Endothelial cell of umbilical vein (primary cell): ENCODE measurements at regions not wholly inside any gene's neighbourhood (a gene's known extent, or its start where the extent isn't known, plus 50 kb on each side); places are given as distances from the start of the nearest gene placed in this dataset.

Experiments
- BruUV-seq: library from RNA; stranded (reverse); fragments of 400-500 nt; replicated peaks from 2 replicates; lab custom pipeline; 2021; lab: Mats Ljungman, UMichigan
- CTCF ChIA-PET: fragments of 300-600, 350-600 bp; sonication (Branson Sonifier 250); formaldehyde crosslinking; loops from one replicate; lab custom pipeline; 2021; ENCODE audit warnings: antibody characterized with exemption, inconsistent platforms; lab: Charles Lee
- POLR2A ChIA-PET: fragments of 300-600, 350-600 bp; sonication (Branson Sonifier 250); formaldehyde crosslinking; loops from one replicate; lab custom pipeline; 2021; ENCODE audit warnings: antibody characterized with exemption, inconsistent platforms; lab: Charles Lee
- DNase-seq: peaks from one replicate; pipeline ENCODE4 v3.0.0-alpha.2; 2011; ENCODE audit warnings: low read depth, low spot score
- FAIRE-seq: peaks from 2 replicates; lab custom pipeline; 2011; peaks lifted over from hg19 to GRCh38; lab: Jason Lieb, UNC
- H2AFZ ChIP-seq: 2 replicates; pipeline ENCODE4 v1.6.0; 2012; ENCODE audit warnings: low read depth, low read length, control low read depth, inconsistent platforms
- H3K27ac ChIP-seq: 2 replicates; pipeline ENCODE4 v1.5.1; 2011; ENCODE audit warnings: low read depth, mild to moderate bottlenecking, control low read depth, low read length, moderate library complexity; ENCODE audit not compliant: insufficient read depth
- H3K27me3 ChIP-seq, 2 experiments: 2 replicates each; pipeline versions ENCODE4 v1.6.0 to v1.6.1; 2011; ENCODE audit warnings: low read length in 2 of 2, mixed read lengths in 1 of 2; ENCODE audit not compliant: control insufficient read depth in 2 of 2, insufficient read depth in 2 of 2
- H3K36me3 ChIP-seq, 2 experiments: 2 replicates in 1 of 2; 3 replicates in 1 of 2; pipeline ENCODE4 v1.5.1; 2011; ENCODE audit warnings: low read length in 2 of 2, mild to moderate bottlenecking in 1 of 2, moderate library complexity in 1 of 2; ENCODE audit not compliant: control insufficient read depth in 2 of 2, insufficient read depth in 2 of 2; ENCODE audit errors: extremely low read depth in 1 of 2
- H3K4me1 ChIP-seq: 3 replicates; pipeline ENCODE4 v1.5.1; 2011; ENCODE audit warnings: mild to moderate bottlenecking, low read length; ENCODE audit not compliant: control insufficient read depth, insufficient read depth; ENCODE audit errors: extremely low read depth
- H3K4me2 ChIP-seq: 2 replicates; pipeline ENCODE4 v1.6.1; 2011; ENCODE audit warnings: low read length, control low read depth, mixed read lengths; ENCODE audit not compliant: insufficient read depth
- H3K4me3 ChIP-seq, 3 experiments: fragments of 200-600 bp in 1 of 3; sonication (generic), shearing (Covaris generic) in 1 of 3; replicated peaks in 1 of 3; 2 replicates each; pipeline ENCODE4 v1.5.1; 2011 to 2016; ENCODE audit warnings: control low read depth in 3 of 3, low read length in 3 of 3, mild to moderate bottlenecking in 2 of 3, inconsistent platforms in 1 of 3, low read depth in 1 of 3, moderate library complexity in 1 of 3; ENCODE audit not compliant: insufficient read depth in 1 of 3
- H3K79me2 ChIP-seq: 2 replicates; pipeline ENCODE4 v1.6.0; 2012; ENCODE audit warnings: low read length, inconsistent platforms; ENCODE audit not compliant: control insufficient read depth, insufficient read depth
- H3K9ac ChIP-seq: replicated peaks from 2 replicates; pipeline ENCODE3; 2011; ENCODE audit warnings: low read length, control low read depth; ENCODE audit not compliant: insufficient read depth; ENCODE audit errors: extremely low read depth
- H3K9me1 ChIP-seq: replicated peaks from 3 replicates; pipeline ENCODE4 v1.6.0; 2011; ENCODE audit warnings: mild to moderate bottlenecking, low read length; ENCODE audit not compliant: control insufficient read depth, insufficient read depth; ENCODE audit errors: extremely low read depth
- H3K9me3 ChIP-seq: replicated peaks from 2 replicates; pipeline ENCODE4 v1.5.1; 2012; ENCODE audit warnings: low read length, inconsistent platforms; ENCODE audit not compliant: control insufficient read depth, insufficient read depth
- H4K20me1 ChIP-seq: replicated peaks from 2 replicates; pipeline ENCODE3; 2011; ENCODE audit warnings: mild to moderate bottlenecking, low read length; ENCODE audit not compliant: control insufficient read depth, insufficient read depth; ENCODE audit errors: extremely low read depth
- EZH2 ChIP-seq: IDR thresholded peaks from 2 replicates; pipeline ENCODE4 v1.6.1; 2012; ENCODE audit warnings: borderline replicate concordance, low read depth, mild to moderate bottlenecking, moderate library complexity, low read length, inconsistent platforms; ENCODE audit not compliant: severe bottlenecking
- FOS ChIP-seq: IDR thresholded peaks from 2 replicates; pipeline ENCODE4 v1.6.1; 2011; ENCODE audit warnings: mild to moderate bottlenecking, low read length, moderate library complexity, borderline replicate concordance; ENCODE audit not compliant: insufficient read depth
- GATA2 ChIP-seq: IDR thresholded peaks from 2 replicates; pipeline ENCODE4 v1.7.0; 2011; ENCODE audit warnings: low read depth, mild to moderate bottlenecking, moderate library complexity, mixed read lengths, low read length; ENCODE audit not compliant: insufficient read length, insufficient read depth
- JUN ChIP-seq: IDR thresholded peaks from 2 replicates; pipeline ENCODE4 v1.6.1; 2011; ENCODE audit warnings: borderline replicate concordance, low read depth; ENCODE audit not compliant: insufficient read length, insufficient read depth
- MYC ChIP-seq: IDR thresholded peaks from one replicate; pipeline ENCODE4 v1.6.1; 2011; ENCODE audit warnings: mild to moderate bottlenecking, low read depth, low read length
- POLR2A ChIP-seq: IDR thresholded peaks from 2 replicates; pipeline ENCODE4 v1.6.1; 2012; ENCODE audit warnings: low read depth, mild to moderate bottlenecking, control low read depth, low read length
- POLR2AphosphoS5 ChIP-seq: IDR thresholded peaks from 2 replicates; pipeline ENCODE4 v1.6.1; 2012; ENCODE audit warnings: low read depth, mild to moderate bottlenecking, control low read depth, low read length, moderate library complexity; ENCODE audit not compliant: insufficient read depth
- dilution Hi-C: fragments of 300-500 bp; cut with MboI; formaldehyde crosslinking; loops from one replicate; pipeline ENCODE4 v1.15.0; 2019; ENCODE audit warnings: low sequenced_read_pairs; ENCODE audit not compliant: extremely low pct_ligation_motif_present
- intact Hi-C: fragments of 100-400 bp; cut with micrococcal nuclease; formaldehyde crosslinking; loops from one replicate; pipeline ENCODE4 v1.10.0; 2022
- TF ChIP-seq, protein P1 (sequence below), 2 donors: IDR thresholded peaks; 1 replicate in 1 of 2; 2 replicates in 1 of 2; pipeline ENCODE4 v1.5.1; 2011; ENCODE audit warnings: low read length in 2 of 2, mild to moderate bottlenecking in 2 of 2, moderate library complexity in 2 of 2, control low read depth in 1 of 2, inconsistent platforms in 1 of 2, low read depth in 1 of 2; ENCODE audit not compliant: insufficient read depth in 1 of 2; ENCODE audit errors: extremely low read depth in 1 of 2
- TF ChIP-seq, protein P2 (sequence below): IDR thresholded peaks from 2 replicates; pipeline ENCODE4 v1.6.1; 2011; ENCODE audit not compliant: insufficient read depth, insufficient read length

DNA sequence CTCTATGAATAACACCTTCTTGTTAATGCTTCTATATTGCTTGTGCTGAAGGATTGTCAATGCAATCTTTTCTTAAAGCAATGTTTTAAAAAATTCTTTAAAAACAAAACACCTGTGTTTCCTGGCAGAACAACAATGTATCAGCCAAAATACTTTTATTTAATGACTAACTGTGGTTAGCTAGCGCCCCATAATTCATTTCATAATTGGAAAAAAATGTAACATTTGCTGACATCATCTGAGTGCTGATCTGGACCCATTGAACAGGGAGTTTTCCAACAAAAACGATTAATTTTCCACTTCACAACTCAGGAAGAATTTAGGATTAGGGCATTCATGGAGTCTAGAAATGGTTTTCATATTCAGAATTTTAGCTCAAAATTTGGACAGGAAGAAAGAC is 137.6 kb upstream of the CDK6 start:
- Histone ChIP-seq H3K27ac (no peak overlapping the region), H3K9ac (no peak overlapping the region), H3K27me3 (peaks cover 0 to 2% of the 10 kb centered on the region in 2 experiments), H3K4me3 (no peak overlapping the region), H3K36me3 (no peaks in the 10 kb centered on the region), H3K4me1 (no peaks in the 10 kb centered on the region), H3K79me2 (no peaks in the 10 kb centered on the region), H3K9me1 (no peaks in the 10 kb centered on the region), H2AFZ (no peak overlapping the region), H4K20me1 (no peaks in the 10 kb centered on the region), H3K4me2 (no peak overlapping the region), H3K9me3 (peaks cover 2% of the 10 kb centered on the region)
- DNase-seq, result no peak
- FAIRE-seq, result no peak
- TF ChIP-seq MYC (no peak), GATA2 (no peak), POLR2AphosphoS5 (no peak), FOS (no peak), JUN (no peak), POLR2A (no peak), EZH2 (no peak)
- TF ChIP-seq, protein P1, sequence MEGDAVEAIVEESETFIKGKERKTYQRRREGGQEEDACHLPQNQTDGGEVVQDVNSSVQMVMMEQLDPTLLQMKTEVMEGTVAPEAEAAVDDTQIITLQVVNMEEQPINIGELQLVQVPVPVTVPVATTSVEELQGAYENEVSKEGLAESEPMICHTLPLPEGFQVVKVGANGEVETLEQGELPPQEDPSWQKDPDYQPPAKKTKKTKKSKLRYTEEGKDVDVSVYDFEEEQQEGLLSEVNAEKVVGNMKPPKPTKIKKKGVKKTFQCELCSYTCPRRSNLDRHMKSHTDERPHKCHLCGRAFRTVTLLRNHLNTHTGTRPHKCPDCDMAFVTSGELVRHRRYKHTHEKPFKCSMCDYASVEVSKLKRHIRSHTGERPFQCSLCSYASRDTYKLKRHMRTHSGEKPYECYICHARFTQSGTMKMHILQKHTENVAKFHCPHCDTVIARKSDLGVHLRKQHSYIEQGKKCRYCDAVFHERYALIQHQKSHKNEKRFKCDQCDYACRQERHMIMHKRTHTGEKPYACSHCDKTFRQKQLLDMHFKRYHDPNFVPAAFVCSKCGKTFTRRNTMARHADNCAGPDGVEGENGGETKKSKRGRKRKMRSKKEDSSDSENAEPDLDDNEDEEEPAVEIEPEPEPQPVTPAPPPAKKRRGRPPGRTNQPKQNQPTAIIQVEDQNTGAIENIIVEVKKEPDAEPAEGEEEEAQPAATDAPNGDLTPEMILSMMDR (IDR thresholded peaks at IDR 0.05; ENCODE audit: extremely low read depth in 1 of 2, insufficient read depth in 1 of 2, low read depth in 1 of 2, low read length in 2 of 2), result no peak
- TF ChIP-seq, protein P2, sequence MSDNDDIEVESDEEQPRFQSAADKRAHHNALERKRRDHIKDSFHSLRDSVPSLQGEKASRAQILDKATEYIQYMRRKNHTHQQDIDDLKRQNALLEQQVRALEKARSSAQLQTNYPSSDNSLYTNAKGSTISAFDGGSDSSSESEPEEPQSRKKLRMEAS, result no peak
- dilution Hi-C loops (no loop called here), intact Hi-C loops (no loop called here)
- ChIA-PET POLR2A (no interaction called here), CTCF (no interaction called here)
- BruUV-seq, result no TSS peak
